Testis (tissue), 2 donors: ENCODE measurements at regions not wholly inside any gene's neighbourhood (a gene's known extent, or its start where the extent isn't known, plus 50 kb on each side); places are given as distances from the start of the nearest gene placed in this dataset.

Experiments used
- POLR2A ChIP-seq: fragments of 450-650 bp; IDR thresholded peaks from one replicate; pipeline ENCODE4 v1.6.1; 2017; ENCODE audit warnings: antibody characterized with exemption, mild to moderate bottlenecking, moderate library complexity
- TF ChIP-seq, protein P1 (sequence below), 3 experiments: fragments of 450-650 bp in 2 of 3; fragments of 200-600 bp in 1 of 3; sonication (generic) in 1 of 3; IDR thresholded peaks; one replicate each; pipeline ENCODE4 v1.5.1; 2016 to 2019; ENCODE audit warnings: antibody characterized with exemption in 3 of 3, mild to moderate bottlenecking in 2 of 3, moderate library complexity in 1 of 3

DNA sequence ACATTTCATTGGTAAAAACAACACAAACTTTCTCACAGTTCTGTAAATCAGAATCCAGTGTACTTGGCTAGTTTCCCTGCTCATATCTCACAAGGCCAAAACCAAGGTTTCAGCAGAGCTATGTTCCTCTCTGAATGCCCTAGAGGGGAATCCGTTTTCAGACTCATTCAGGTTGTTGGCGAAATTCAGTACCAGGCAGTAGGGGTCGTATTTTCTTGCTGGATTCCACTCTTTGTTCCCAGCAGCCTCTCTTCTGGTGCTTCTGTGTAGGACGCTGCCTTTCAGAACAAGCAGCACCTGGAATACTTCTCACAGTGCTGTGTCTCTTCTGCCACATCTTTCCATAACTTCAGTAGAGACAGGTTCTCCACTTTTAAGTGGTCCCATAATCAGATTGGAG, 351.9 kb downstream of the PCDH18 start:
- TF ChIP-seq POLR2A = no peak
- TF ChIP-seq, protein P1, sequence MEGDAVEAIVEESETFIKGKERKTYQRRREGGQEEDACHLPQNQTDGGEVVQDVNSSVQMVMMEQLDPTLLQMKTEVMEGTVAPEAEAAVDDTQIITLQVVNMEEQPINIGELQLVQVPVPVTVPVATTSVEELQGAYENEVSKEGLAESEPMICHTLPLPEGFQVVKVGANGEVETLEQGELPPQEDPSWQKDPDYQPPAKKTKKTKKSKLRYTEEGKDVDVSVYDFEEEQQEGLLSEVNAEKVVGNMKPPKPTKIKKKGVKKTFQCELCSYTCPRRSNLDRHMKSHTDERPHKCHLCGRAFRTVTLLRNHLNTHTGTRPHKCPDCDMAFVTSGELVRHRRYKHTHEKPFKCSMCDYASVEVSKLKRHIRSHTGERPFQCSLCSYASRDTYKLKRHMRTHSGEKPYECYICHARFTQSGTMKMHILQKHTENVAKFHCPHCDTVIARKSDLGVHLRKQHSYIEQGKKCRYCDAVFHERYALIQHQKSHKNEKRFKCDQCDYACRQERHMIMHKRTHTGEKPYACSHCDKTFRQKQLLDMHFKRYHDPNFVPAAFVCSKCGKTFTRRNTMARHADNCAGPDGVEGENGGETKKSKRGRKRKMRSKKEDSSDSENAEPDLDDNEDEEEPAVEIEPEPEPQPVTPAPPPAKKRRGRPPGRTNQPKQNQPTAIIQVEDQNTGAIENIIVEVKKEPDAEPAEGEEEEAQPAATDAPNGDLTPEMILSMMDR (IDR thresholded peaks at IDR 0.05) = no peak
